ENCODE measurements at regions not wholly inside any gene's neighbourhood (a gene's known extent, or its start where the extent isn't known, plus 50 kb on each side); places are given as distances from the start of the nearest gene placed in this dataset.
A peak's percentile ranks its signal among the peaks of the same experiment; 100 is the strongest.
"Not testable (repeated sequence)": the region's sequence is repeated elsewhere in the genome, so short reads cannot be mapped to it uniquely, and the experiment has no call there.

- not testable (repeated sequence) for ATAC-seq
Measured at GRCh38 chr4:26257444-26257843, 63.4 kb upstream of the RBPJ start.

- ATAC-seq, result peak in 1 of 2 donors; percentile 33
Measured at GRCh38 chr4:26257850-26258249, 63.0 kb upstream of the RBPJ start.

- no peak for ATAC-seq
Measured at GRCh38 chr4:26260571-26260970, 60.2 kb upstream of the RBPJ start.

DNA sequence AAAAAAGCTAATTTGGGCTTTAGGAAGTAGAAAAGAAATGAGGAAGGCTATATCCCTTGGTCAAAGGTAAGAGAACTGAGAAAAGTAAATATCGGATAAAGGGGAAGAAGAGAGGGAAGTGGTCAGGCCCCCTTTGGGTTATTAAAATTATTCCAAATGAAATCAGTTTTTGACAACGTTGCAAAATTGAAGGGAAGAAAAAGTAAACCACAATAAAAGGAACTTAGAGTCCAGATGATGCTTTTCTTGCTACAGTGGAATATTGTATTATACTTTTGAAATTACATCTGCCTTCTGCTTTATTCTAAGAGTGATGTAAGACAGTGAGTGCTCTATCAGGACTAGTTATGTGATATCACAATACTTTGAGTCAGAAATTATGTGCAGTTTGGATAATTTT, 59.4 kb upstream of the RBPJ start:
- no peak for ATAC-seq

GRCh38 chr4:26263165-26263564, 57.6 kb upstream of the RBPJ start:
- peak in 1 of 2 donors; percentile 17 for ATAC-seq

DNA sequence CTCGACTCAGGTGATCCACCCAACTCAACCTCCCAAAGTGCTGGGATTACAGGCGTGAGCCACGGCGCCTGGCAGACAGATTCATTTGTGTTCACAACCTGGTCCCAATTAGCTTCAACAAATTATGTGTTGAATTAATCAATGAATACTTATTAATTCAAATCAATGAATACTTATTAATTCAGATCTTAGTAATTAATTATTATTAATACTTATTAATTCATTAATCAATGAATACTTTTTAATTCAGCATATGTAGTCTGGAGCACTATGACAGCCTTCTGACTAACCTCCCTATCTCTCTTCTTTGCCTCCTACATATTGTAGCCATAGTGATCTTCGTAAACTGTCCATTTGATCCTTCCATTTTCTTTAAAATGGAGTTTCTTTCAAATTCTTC, 56.7 kb upstream of the RBPJ start:
- no peak for ATAC-seq

DNA sequence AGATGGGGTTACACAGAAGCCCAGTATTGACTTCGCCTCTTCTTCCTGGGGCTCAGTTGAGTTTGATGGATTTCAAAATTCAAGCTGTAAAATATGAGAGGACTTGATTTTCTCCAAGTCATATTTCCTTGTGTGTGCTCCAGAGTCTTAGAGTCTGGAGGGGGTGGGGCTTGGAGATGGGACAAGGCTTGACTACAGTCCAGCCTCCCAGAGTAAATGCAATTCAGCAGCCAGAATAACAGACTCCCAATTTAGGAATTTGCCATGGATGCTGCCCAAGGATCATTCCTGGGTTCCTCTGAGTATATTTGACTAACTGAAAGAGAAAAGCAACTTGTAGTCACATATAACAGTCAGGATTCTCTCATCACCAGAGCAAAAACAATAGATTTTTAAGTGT, 53.7 kb upstream of the RBPJ start:
- ATAC-seq, result no peak

DNA sequence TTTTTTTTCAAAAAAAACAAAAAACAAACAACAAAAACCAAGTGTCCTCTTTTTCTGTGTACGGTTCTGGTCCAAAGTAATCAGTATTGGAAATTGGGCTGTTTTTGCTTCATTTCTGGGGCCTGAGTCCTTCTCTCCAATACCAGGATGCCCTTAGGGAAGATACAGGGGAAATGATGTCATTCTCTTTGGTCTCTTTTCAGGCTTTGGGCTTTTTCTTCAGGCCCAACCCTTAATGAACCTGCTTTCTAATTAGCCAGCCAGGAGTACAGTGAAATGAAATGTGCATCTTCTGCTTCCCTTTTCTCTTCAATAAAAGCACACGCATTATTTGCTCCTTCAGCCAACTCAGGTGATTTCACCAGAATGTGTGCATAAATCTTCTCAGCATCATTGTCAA, 52.6 kb upstream of the RBPJ start:
- no peak for ATAC-seq

DNA sequence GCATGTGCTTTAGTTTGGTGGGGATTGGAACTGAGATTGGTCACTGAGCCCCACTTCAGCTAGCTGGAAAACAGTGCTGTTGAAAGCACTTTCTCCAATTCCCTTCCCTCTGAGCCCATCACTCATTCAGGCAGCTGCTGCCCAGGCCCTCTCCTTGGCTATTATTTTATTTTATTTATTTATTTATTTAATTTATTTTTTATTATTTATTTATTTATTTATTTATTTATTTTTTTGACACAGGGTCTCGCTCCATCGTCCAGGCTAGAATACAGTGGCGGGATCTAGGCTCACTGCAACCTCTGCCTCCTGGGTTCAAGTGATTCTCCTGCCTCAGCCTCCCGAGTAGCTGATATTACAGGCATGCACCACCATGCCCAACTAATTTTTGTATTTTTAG, 51.8 kb upstream of the RBPJ start:
- ATAC-seq, result no peak
